Endothelial cell of umbilical vein (primary cell): ENCODE measurements at regions not wholly inside any gene's neighbourhood (a gene's known extent, or its start where the extent isn't known, plus 50 kb on each side); places are given as distances from the start of the nearest gene placed in this dataset.

Experiments
- EZH2 ChIP-seq: IDR thresholded peaks from 2 replicates; pipeline ENCODE4 v1.6.1; 2012; ENCODE audit warnings: borderline replicate concordance, low read depth, mild to moderate bottlenecking, moderate library complexity, low read length, inconsistent platforms; ENCODE audit not compliant: severe bottlenecking
- FOS ChIP-seq: IDR thresholded peaks from 2 replicates; pipeline ENCODE4 v1.6.1; 2011; ENCODE audit warnings: mild to moderate bottlenecking, low read length, moderate library complexity, borderline replicate concordance; ENCODE audit not compliant: insufficient read depth
- TF ChIP-seq, protein P1 (sequence below), 2 donors: IDR thresholded peaks; 1 replicate in 1 of 2; 2 replicates in 1 of 2; pipeline ENCODE4 v1.5.1; 2011; ENCODE audit warnings: low read length in 2 of 2, mild to moderate bottlenecking in 2 of 2, moderate library complexity in 2 of 2, control low read depth in 1 of 2, inconsistent platforms in 1 of 2, low read depth in 1 of 2; ENCODE audit not compliant: insufficient read depth in 1 of 2; ENCODE audit errors: extremely low read depth in 1 of 2

DNA sequence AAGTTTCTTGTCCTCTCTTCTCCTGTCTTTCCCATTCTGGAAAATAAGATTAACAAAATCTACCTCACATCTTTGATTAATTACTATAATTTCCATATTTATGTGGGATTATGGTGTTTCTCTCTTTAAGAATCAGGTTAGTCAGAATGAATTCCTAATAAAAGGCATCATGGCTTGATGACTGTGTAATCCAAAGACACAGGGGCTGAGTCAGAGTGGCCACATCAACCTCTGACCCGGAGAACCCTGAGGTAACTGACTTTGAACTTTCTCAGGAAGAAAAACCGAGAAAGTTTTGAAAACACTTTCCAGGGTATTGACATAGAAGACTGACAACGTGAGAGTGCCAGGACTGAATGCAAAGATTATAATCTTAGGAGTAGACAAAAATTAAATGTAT lies 170.3 kb upstream of the MCTP2 start:
- TF ChIP-seq, protein P1, sequence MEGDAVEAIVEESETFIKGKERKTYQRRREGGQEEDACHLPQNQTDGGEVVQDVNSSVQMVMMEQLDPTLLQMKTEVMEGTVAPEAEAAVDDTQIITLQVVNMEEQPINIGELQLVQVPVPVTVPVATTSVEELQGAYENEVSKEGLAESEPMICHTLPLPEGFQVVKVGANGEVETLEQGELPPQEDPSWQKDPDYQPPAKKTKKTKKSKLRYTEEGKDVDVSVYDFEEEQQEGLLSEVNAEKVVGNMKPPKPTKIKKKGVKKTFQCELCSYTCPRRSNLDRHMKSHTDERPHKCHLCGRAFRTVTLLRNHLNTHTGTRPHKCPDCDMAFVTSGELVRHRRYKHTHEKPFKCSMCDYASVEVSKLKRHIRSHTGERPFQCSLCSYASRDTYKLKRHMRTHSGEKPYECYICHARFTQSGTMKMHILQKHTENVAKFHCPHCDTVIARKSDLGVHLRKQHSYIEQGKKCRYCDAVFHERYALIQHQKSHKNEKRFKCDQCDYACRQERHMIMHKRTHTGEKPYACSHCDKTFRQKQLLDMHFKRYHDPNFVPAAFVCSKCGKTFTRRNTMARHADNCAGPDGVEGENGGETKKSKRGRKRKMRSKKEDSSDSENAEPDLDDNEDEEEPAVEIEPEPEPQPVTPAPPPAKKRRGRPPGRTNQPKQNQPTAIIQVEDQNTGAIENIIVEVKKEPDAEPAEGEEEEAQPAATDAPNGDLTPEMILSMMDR (IDR thresholded peaks at IDR 0.05; ENCODE audit: extremely low read depth in 1 of 2, insufficient read depth in 1 of 2, low read depth in 1 of 2, low read length in 2 of 2), result no peak
- TF ChIP-seq EZH2, result no peak
- no peak for TF ChIP-seq FOS
